ENCODE measurements at regions not wholly inside any gene's neighbourhood (a gene's known extent, or its start where the extent isn't known, plus 50 kb on each side); places are given as distances from the start of the nearest gene placed in this dataset.

- H3K4me1 ChIP-seq (ENCODE audit: insufficient read depth, poor library complexity, severe bottlenecking) = peaks cover 6% of the 10 kb centered on the region
- TF ChIP-seq CTCF (IDR thresholded peaks at IDR 0.05; ENCODE audit: poor library complexity, severe bottlenecking) = no peak
- no peak for DNase-seq (ENCODE audit: low spot score)
Measured at GRCh38 chr10:123575105-123575504, 91.0 kb upstream of the GPR26 start.

GRCh38 chr10:123576706-123577105 is 89.4 kb upstream of the GPR26 start:
- H3K4me3 ChIP-seq (ENCODE audit: severe bottlenecking) = no peak overlapping the region
- H3K4me1 ChIP-seq (ENCODE audit: insufficient read depth, poor library complexity, severe bottlenecking) = peaks cover 6% of the 10 kb centered on the region
- ATAC-seq (ENCODE audit: low read depth) = no peak
- H3K9me3 ChIP-seq (ENCODE audit: severe bottlenecking) = no peaks in the 10 kb centered on the region
- H3K27me3 ChIP-seq (ENCODE audit: insufficient read depth, poor library complexity, severe bottlenecking) = peaks cover 3% of the 10 kb centered on the region
- DNase-seq (ENCODE audit: low spot score) = no peak
- no peak for TF ChIP-seq CTCF (IDR thresholded peaks at IDR 0.05; ENCODE audit: poor library complexity, severe bottlenecking)
- no peak overlapping the region for H3K27ac ChIP-seq (ENCODE audit: poor library complexity, severe bottlenecking)
- no peaks in the 10 kb centered on the region for H3K36me3 ChIP-seq (ENCODE audit: low read depth)

More at GRCh38 chr10:123575105-123575504, 91.0 kb upstream of the GPR26 start:
- Histone ChIP-seq H3K27me3 (ENCODE audit: insufficient read depth, poor library complexity, severe bottlenecking) (peaks cover 3% of the 10 kb centered on the region), H3K9me3 (ENCODE audit: severe bottlenecking) (no peaks in the 10 kb centered on the region), H3K36me3 (ENCODE audit: low read depth) (no peaks in the 10 kb centered on the region), H3K4me3 (ENCODE audit: severe bottlenecking) (no peak overlapping the region), H3K27ac (ENCODE audit: poor library complexity, severe bottlenecking) (no peak overlapping the region)
- ATAC-seq (ENCODE audit: low read depth) = no peak

- Histone ChIP-seq H3K27ac (ENCODE audit: poor library complexity, severe bottlenecking) (no peak overlapping the region), H3K36me3 (ENCODE audit: low read depth) (no peaks in the 10 kb centered on the region), H3K4me1 (ENCODE audit: insufficient read depth, poor library complexity, severe bottlenecking) (peaks cover 6% of the 10 kb centered on the region), H3K4me3 (ENCODE audit: severe bottlenecking) (no peak overlapping the region), H3K27me3 (ENCODE audit: insufficient read depth, poor library complexity, severe bottlenecking) (peaks cover 11% of the 10 kb centered on the region), H3K9me3 (ENCODE audit: severe bottlenecking) (no peaks in the 10 kb centered on the region)
- no peak for ATAC-seq (ENCODE audit: low read depth)
- no peak for DNase-seq (ENCODE audit: low spot score)
- no peak for TF ChIP-seq CTCF (IDR thresholded peaks at IDR 0.05; ENCODE audit: poor library complexity, severe bottlenecking)
Measured at GRCh38 chr10:123577921-123578461, 88.2 kb upstream of the GPR26 start.

GRCh38 chr10:123578721-123579120 is 87.4 kb upstream of the GPR26 start:
- no peaks in the 10 kb centered on the region for H3K36me3 ChIP-seq (ENCODE audit: low read depth)

More at GRCh38 chr10:123578721-123579120, 87.4 kb upstream of the GPR26 start:
- no peak for TF ChIP-seq CTCF (IDR thresholded peaks at IDR 0.05; ENCODE audit: poor library complexity, severe bottlenecking)
- ATAC-seq (ENCODE audit: low read depth) (no peak), DNase-seq (ENCODE audit: low spot score) (no peak)
- Histone ChIP-seq H3K4me1 (ENCODE audit: insufficient read depth, poor library complexity, severe bottlenecking) (peaks cover 3% of the 10 kb centered on the region), H3K4me3 (ENCODE audit: severe bottlenecking) (no peak overlapping the region), H3K27me3 (ENCODE audit: insufficient read depth, poor library complexity, severe bottlenecking) (peaks cover 18% of the 10 kb centered on the region), H3K9me3 (ENCODE audit: severe bottlenecking) (no peaks in the 10 kb centered on the region), H3K27ac (ENCODE audit: poor library complexity, severe bottlenecking) (no peak overlapping the region)
